ENCODE measurements at regions not wholly inside any gene's neighbourhood (a gene's known extent, or its start where the extent isn't known, plus 50 kb on each side); places are given as distances from the start of the nearest gene placed in this dataset.

DNA sequence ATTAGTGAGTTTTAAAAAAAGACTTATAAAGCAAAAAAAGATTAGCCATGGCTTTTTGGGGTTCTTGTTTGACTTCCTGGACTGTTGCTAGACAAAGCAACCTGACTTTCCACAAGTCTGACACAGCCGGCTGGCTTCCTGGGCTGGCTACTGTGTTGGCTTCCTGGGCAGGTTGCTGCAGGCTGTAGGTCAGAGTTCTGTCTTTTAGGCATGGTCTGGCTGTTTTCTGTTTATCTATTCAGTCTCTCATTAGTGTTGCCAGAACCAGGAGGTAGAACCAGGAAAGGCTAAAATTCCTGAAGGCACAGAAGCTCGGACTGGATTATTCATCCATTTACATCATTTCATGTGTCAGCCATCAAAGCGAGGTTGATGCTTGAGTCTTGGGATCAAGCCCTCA, 88.6 kb upstream of the SLC35F3 start:
- no peak for TF ChIP-seq EZH2 (IDR thresholded peaks at IDR 0.05; ENCODE audit: low read depth)
- TF ChIP-seq, protein P1, sequence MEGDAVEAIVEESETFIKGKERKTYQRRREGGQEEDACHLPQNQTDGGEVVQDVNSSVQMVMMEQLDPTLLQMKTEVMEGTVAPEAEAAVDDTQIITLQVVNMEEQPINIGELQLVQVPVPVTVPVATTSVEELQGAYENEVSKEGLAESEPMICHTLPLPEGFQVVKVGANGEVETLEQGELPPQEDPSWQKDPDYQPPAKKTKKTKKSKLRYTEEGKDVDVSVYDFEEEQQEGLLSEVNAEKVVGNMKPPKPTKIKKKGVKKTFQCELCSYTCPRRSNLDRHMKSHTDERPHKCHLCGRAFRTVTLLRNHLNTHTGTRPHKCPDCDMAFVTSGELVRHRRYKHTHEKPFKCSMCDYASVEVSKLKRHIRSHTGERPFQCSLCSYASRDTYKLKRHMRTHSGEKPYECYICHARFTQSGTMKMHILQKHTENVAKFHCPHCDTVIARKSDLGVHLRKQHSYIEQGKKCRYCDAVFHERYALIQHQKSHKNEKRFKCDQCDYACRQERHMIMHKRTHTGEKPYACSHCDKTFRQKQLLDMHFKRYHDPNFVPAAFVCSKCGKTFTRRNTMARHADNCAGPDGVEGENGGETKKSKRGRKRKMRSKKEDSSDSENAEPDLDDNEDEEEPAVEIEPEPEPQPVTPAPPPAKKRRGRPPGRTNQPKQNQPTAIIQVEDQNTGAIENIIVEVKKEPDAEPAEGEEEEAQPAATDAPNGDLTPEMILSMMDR (conservative IDR thresholded peaks at IDR 0.05), result no peak

Measured in PC-9 (cell line).